HepG2 (cell line): ENCODE measurements at regions not wholly inside any gene's neighbourhood (a gene's known extent, or its start where the extent isn't known, plus 50 kb on each side); places are given as distances from the start of the nearest gene placed in this dataset.

Source experiments
- ATAC-seq: fragments of 200-7000 bp; cut with Tn5 transposase; 3 replicates; pipeline ENCODE4 v1.9.1; 2020; ENCODE audit warnings: mild to moderate bottlenecking, moderate library complexity
- BruUV-seq: library from RNA; stranded (reverse); fragments of 400-500 nt; replicated peaks from 2 replicates; lab custom pipeline; 2021; lab: Mats Ljungman, UMichigan
- CTCF ChIA-PET: fragments of 300-600 bp; formaldehyde crosslinking; extraction: SDS; loops from one replicate; lab custom pipeline; 2021; ENCODE audit warnings: low total read pairs, inconsistent platforms, low intra/inter-chr PET ratio; lab: Yijun Ruan, JAX
- POLR2A ChIA-PET: fragments of 350-600 bp; sonication (Branson Sonifier 250); formaldehyde crosslinking; loops from one replicate; lab custom pipeline; 2020; ENCODE audit warnings: antibody characterized with exemption, inconsistent platforms; lab: Yijun Ruan, JAX
- DNase-seq: peaks from one replicate; pipeline ENCODE4 v3.0.0-alpha.2; 2015; ENCODE audit warnings: low spot score
- FAIRE-seq: peaks from 3 replicates; lab custom pipeline; 2011; peaks lifted over from hg19 to GRCh38; lab: Jason Lieb, UNC
- H2AFZ ChIP-seq: one replicate; pipeline ENCODE4 v1.6.1; 2011; ENCODE audit warnings: low read length, inconsistent platforms
- H3K27ac ChIP-seq: fragments of 300-600 bp; 3 replicates; pipeline ENCODE4 v1.8.0; 2011; ENCODE audit warnings: mixed run types, mild to moderate bottlenecking, mixed read lengths, low read length, inconsistent platforms; ENCODE audit not compliant: insufficient read depth; ENCODE audit errors: extremely low read length
- H3K27me3 ChIP-seq, 2 experiments: fragments of 200-600 bp in 1 of 2; 2 replicates in 1 of 2; 3 replicates in 1 of 2; pipeline versions ENCODE4 v1.6.0 to v1.8.0; 2011; ENCODE audit warnings: low read length in 2 of 2, mild to moderate bottlenecking in 2 of 2, moderate library complexity in 2 of 2, inconsistent platforms in 1 of 2; ENCODE audit not compliant: insufficient read depth in 2 of 2, control insufficient read depth in 1 of 2
- H3K36me3 ChIP-seq, 2 experiments: fragments of 200-600 bp in 1 of 2; replicated peaks in 1 of 2; 2 replicates in 1 of 2; 3 replicates in 1 of 2; pipeline versions ENCODE4 v1.5.1 to v1.8.0; 2011; ENCODE audit warnings: low read length in 2 of 2, inconsistent platforms in 1 of 2; ENCODE audit not compliant: insufficient read depth in 2 of 2, control insufficient read depth in 1 of 2
- H3K4me1 ChIP-seq: 2 replicates; pipeline ENCODE4 v1.5.1; 2012; ENCODE audit warnings: low read length, inconsistent platforms; ENCODE audit not compliant: insufficient read depth
- H3K4me2 ChIP-seq: 2 replicates; pipeline ENCODE4 v1.6.0; 2011; ENCODE audit warnings: low read depth, low read length, inconsistent platforms
- H3K4me3 ChIP-seq, 3 experiments: fragments of 200-600 bp in 1 of 3; sonication (generic), shearing (Covaris generic) in 1 of 3; replicated peaks in 1 of 3; 2 replicates each; pipeline ENCODE4 v1.5.1; 2011 to 2016; ENCODE audit warnings: low read length in 3 of 3, inconsistent platforms in 2 of 3, low read depth in 2 of 3, mild to moderate bottlenecking in 2 of 3, control low read depth in 1 of 3, mixed read lengths in 1 of 3; ENCODE audit not compliant: insufficient read depth in 1 of 3
- H3K79me2 ChIP-seq: one replicate; pipeline ENCODE4 v1.6.1; 2011; ENCODE audit warnings: low read length, inconsistent platforms; ENCODE audit not compliant: insufficient read depth
- H3K9ac ChIP-seq: 2 replicates; pipeline ENCODE4 v1.6.0; 2011; ENCODE audit warnings: mild to moderate bottlenecking, low read depth, low read length, inconsistent platforms; ENCODE audit not compliant: insufficient read depth
- H3K9me3 ChIP-seq: 2 replicates; pipeline ENCODE4 v1.5.1; 2012; ENCODE audit warnings: mild to moderate bottlenecking, low read length
- H4K20me1 ChIP-seq: 2 replicates; pipeline ENCODE4 v1.6.0; 2011; ENCODE audit warnings: inconsistent platforms, mild to moderate bottlenecking, low read length, moderate library complexity; ENCODE audit not compliant: insufficient read depth
- HNRNPUL1 ChIP-seq: fragments of 200-400 bp; formaldehyde crosslinking; IDR thresholded peaks from 2 replicates; pipeline ENCODE4 v1.6.1; 2017; ENCODE audit warnings: low read depth, mild to moderate bottlenecking, low read length, moderate library complexity
- JDP2 ChIP-seq: sonication (generic); formaldehyde crosslinking; IDR thresholded peaks from 2 replicates; pipeline ENCODE4 v1.8.1; 2022; ENCODE audit warnings: missing genetic modification reagents, borderline replicate concordance
- PAF1 ChIP-seq: IDR thresholded peaks from 2 replicates; pipeline ENCODE4 v1.6.1; 2016; ENCODE audit warnings: missing genetic modification reagents, missing compliant biosample characterization
- YEATS2 ChIP-seq: sonication (generic); formaldehyde crosslinking; IDR thresholded peaks from 2 replicates; pipeline ENCODE4 v1.4.0; 2020; ENCODE audit warnings: missing genetic modification reagents, borderline replicate concordance
- ZFP36L1 ChIP-seq: sonication (generic); formaldehyde crosslinking; IDR thresholded peaks from 2 replicates; pipeline ENCODE4 v1.8.0; 2022; ENCODE audit warnings: mild to moderate bottlenecking, missing genetic modification reagents, moderate library complexity
- ZMYM4 ChIP-seq: sonication (generic); formaldehyde crosslinking; IDR thresholded peaks from 2 replicates; pipeline ENCODE4 v1.8.1; 2023; ENCODE audit warnings: mild to moderate bottlenecking, missing genetic modification reagents
- ZNF136 ChIP-seq: sonication (generic); formaldehyde crosslinking; IDR thresholded peaks from 2 replicates; pipeline ENCODE4 v1.8.1; 2022; ENCODE audit warnings: low read depth, mild to moderate bottlenecking, moderate library complexity, missing genetic modification reagents
- ZNF232 ChIP-seq: sonication (generic); formaldehyde crosslinking; IDR thresholded peaks from 2 replicates; pipeline ENCODE4 v1.4.0; 2020; ENCODE audit warnings: missing genetic modification reagents, borderline replicate concordance
- WGBS: methylation state at CpG from one replicate; pipeline ENCODE4 v1.1.6; 2017; ENCODE audit warnings: low lambda C conversion rate; 5-methylcytosine and 5-hydroxymethylcytosine counted together
- in situ Hi-C: cut with HindIII; loops from 2 replicates; pipeline ENCODE4 v1.10.0; 2017; ENCODE audit warnings: low pct_unique_long_range_greater_than_20kb; ENCODE audit not compliant: extremely low pct_ligation_motif_present
- intact Hi-C: fragments of 100-400 bp; cut with micrococcal nuclease; formaldehyde crosslinking; loops from one replicate; pipeline ENCODE4 v1.10.0; 2022; ENCODE audit not compliant: unreplicated experiment
- TF ChIP-seq, protein P1 (sequence below): IDR thresholded peaks from 2 replicates; pipeline ENCODE4 v1.6.1; 2016; ENCODE audit warnings: low read depth, borderline replicate concordance
- TF ChIP-seq, protein P2 (sequence below): sonication (generic); formaldehyde crosslinking; conservative IDR thresholded peaks from 2 replicates; pipeline ENCODE4 v1.4.0; 2020; ENCODE audit warnings: missing genetic modification reagents

GRCh38 chr2:47660168-47660567 is 89.4 kb upstream of the KCNK12 start:
- Histone ChIP-seq H3K36me3 (no peaks in the 10 kb centered on the region), H3K9ac (no peak overlapping the region), H3K27me3 (peaks cover 0 to 13% of the 10 kb centered on the region in 2 experiments; a peak in 1 of 5 replicates), H3K9me3 (no peaks in the 10 kb centered on the region), H2AFZ (no peak overlapping the region), H3K79me2 (no peaks in the 10 kb centered on the region), H3K4me2 (no peak overlapping the region), H3K27ac (no peak overlapping the region), H3K4me1 (no peaks in the 10 kb centered on the region), H4K20me1 (no peaks in the 10 kb centered on the region), H3K4me3 (no peak overlapping the region)
- DNase-seq = no peak
- 14% methylated on average over 3 of the region's 3 CpGs for WGBS
- no peak for ATAC-seq
- CTCF ChIA-PET = no interaction called here
- intact Hi-C loops = no loop called here
- no TSS peak for BruUV-seq
- FAIRE-seq = no peak
- TF ChIP-seq ZMYM4 (CRISPR knock-in tag) (no peak), ZNF232 (no peak), PAF1 (no peak), ZNF136 (CRISPR knock-in tag) (no peak), HNRNPUL1 (no peak), JDP2 (CRISPR knock-in tag) (no peak), YEATS2 (CRISPR knock-in tag) (no peak), ZFP36L1 (no peak)
- TF ChIP-seq, protein P1, sequence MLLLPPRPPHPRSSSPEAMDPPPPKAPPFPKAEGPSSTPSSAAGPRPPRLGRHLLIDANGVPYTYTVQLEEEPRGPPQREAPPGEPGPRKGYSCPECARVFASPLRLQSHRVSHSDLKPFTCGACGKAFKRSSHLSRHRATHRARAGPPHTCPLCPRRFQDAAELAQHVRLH (CRISPR knock-in tag) = no peak
- TF ChIP-seq, protein P2, sequence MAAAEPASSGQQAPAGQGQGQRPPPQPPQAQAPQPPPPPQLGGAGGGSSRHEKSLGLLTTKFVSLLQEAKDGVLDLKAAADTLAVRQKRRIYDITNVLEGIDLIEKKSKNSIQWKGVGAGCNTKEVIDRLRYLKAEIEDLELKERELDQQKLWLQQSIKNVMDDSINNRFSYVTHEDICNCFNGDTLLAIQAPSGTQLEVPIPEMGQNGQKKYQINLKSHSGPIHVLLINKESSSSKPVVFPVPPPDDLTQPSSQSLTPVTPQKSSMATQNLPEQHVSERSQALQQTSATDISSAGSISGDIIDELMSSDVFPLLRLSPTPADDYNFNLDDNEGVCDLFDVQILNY (CRISPR knock-in tag) = no peak
- POLR2A ChIA-PET = no interaction called here
- in situ Hi-C loops = no loop called here
